HG03135 (cell line): ENCODE measurements at regions not wholly inside any gene's neighbourhood (a gene's known extent, or its start where the extent isn't known, plus 50 kb on each side); places are given as distances from the start of the nearest gene placed in this dataset.
"Not testable (repeated sequence)": the region's sequence is repeated elsewhere in the genome, so short reads cannot be mapped to it uniquely, and the experiment has no call there.

Source experiments
- ATAC-seq: cut with Tn5 transposase; IDR thresholded peaks from one replicate; pipeline ENCODE4 v1.9.1; 2021; ENCODE audit warnings: mild to moderate bottlenecking, moderate library complexity; ENCODE audit not compliant: unreplicated experiment

- no peak for ATAC-seq
Measured at GRCh38 chr21:36591326-36591970, 107.5 kb upstream of the SIM2 start.

- ATAC-seq, result no peak
Measured at GRCh38 chr21:36596174-36596573, 102.7 kb upstream of the SIM2 start.

GRCh38 chr21:36601362-36601761 is 97.6 kb upstream of the SIM2 start:
- no peak for ATAC-seq

- ATAC-seq, result no peak
Measured at GRCh38 chr21:36602735-36603134, 96.2 kb upstream of the SIM2 start.

GRCh38 chr21:36603221-36603620 is 95.7 kb upstream of the SIM2 start:
- ATAC-seq, result no peak

GRCh38 chr21:36605426-36605825 is 93.5 kb upstream of the SIM2 start:
- no peak for ATAC-seq

GRCh38 chr21:36606287-36606982 is 92.5 kb upstream of the SIM2 start:
- no peak for ATAC-seq

GRCh38 chr21:36606983-36607325 is 92.0 kb upstream of the SIM2 start:
- no peak for ATAC-seq

- no peak for ATAC-seq
Measured at GRCh38 chr21:36608041-36608896, 90.6 kb upstream of the SIM2 start.

GRCh38 chr21:36608897-36609225 is 90.1 kb upstream of the SIM2 start:
- no peak for ATAC-seq

- no peak for ATAC-seq
Measured at GRCh38 chr21:36609654-36610053, 89.3 kb upstream of the SIM2 start.

GRCh38 chr21:36610201-36610600 is 88.7 kb upstream of the SIM2 start:
- ATAC-seq, result no peak

- ATAC-seq, result no peak
Measured at GRCh38 chr21:36610935-36611334, 88.0 kb upstream of the SIM2 start.

GRCh38 chr21:36611379-36611778 is 87.5 kb upstream of the SIM2 start:
- ATAC-seq, result no peak

GRCh38 chr21:36613059-36613458 is 85.9 kb upstream of the SIM2 start:
- ATAC-seq, result no peak

- ATAC-seq, result no peak
Measured at GRCh38 chr21:36613554-36613953, 85.4 kb upstream of the SIM2 start.

- no peak for ATAC-seq
Measured at GRCh38 chr21:36615274-36615964, 83.5 kb upstream of the SIM2 start.

GRCh38 chr21:36616773-36617172 is 82.1 kb upstream of the SIM2 start:
- ATAC-seq, result not testable (repeated sequence)

- not testable (repeated sequence) for ATAC-seq
Measured at GRCh38 chr21:36621794-36622193, 77.1 kb upstream of the SIM2 start.

- ATAC-seq, result no peak
Measured at GRCh38 chr21:36624105-36624504, 74.8 kb upstream of the SIM2 start.

- no peak for ATAC-seq
Measured at GRCh38 chr21:36626791-36627190, 72.1 kb upstream of the SIM2 start.
